ENCODE measurements at regions not wholly inside any gene's neighbourhood (a gene's known extent, or its start where the extent isn't known, plus 50 kb on each side); places are given as distances from the start of the nearest gene placed in this dataset.
"Not testable (repeated sequence)": the region's sequence is repeated elsewhere in the genome, so short reads cannot be mapped to it uniquely, and the experiment has no call there.

GRCh38 chr16:22572331-22573224, 61.9 kb downstream of the NPIPB5 start:
- DNase-seq; intact Hi-C loops (cut with DNase I): not testable (repeated sequence)

- intact Hi-C loops (cut with DNase I); DNase-seq: not testable (repeated sequence)
These were observed 62.5 kb downstream of the NPIPB5 start for GRCh38 chr16:22573225-22573530.

GRCh38 chr16:22576506-22576905, 65.8 kb downstream of the NPIPB5 start:
- peak in 1 of 10 donors; percentile 67 for DNase-seq

GRCh38 chr16:22583195-22583594, 72.5 kb downstream of the NPIPB5 start:
- intact Hi-C loops (cut with DNase I) = not testable (repeated sequence)
- DNase-seq = peak in 1 of 10 donors; percentile 59

More at GRCh38 chr16:22576506-22576905, 65.8 kb downstream of the NPIPB5 start:
- intact Hi-C loops (cut with DNase I) = not testable (repeated sequence)

- intact Hi-C loops (cut with DNase I); DNase-seq: not testable (repeated sequence)
These were observed 73.8 kb downstream of the NPIPB5 start for GRCh38 chr16:22584459-22584858.

- intact Hi-C loops (cut with DNase I); DNase-seq: not testable (repeated sequence)
These were observed 74.2 kb downstream of the NPIPB5 start for GRCh38 chr16:22584941-22585340.

GRCh38 chr16:22585431-22585830, 74.7 kb downstream of the NPIPB5 start:
- DNase-seq; intact Hi-C loops (cut with DNase I): not testable (repeated sequence)

GRCh38 chr16:22586732-22587131, 76.0 kb downstream of the NPIPB5 start:
- DNase-seq; intact Hi-C loops (cut with DNase I): not testable (repeated sequence)

GRCh38 chr16:22589757-22590156, 79.1 kb downstream of the NPIPB5 start:
- DNase-seq = not testable (repeated sequence)

GRCh38 chr16:22596445-22597045, 85.9 kb downstream of the NPIPB5 start:
- not testable (repeated sequence) for DNase-seq

More at GRCh38 chr16:22589757-22590156, 79.1 kb downstream of the NPIPB5 start:
- intact Hi-C loops (cut with DNase I) = not testable (repeated sequence)

GRCh38 chr16:22603744-22604143, 93.1 kb downstream of the NPIPB5 start:
- intact Hi-C loops (cut with DNase I); DNase-seq: not testable (repeated sequence)

More at GRCh38 chr16:22596445-22597045, 85.9 kb downstream of the NPIPB5 start:
- intact Hi-C loops (cut with DNase I) = not testable (repeated sequence)

GRCh38 chr16:22606619-22607018, 95.9 kb downstream of the NPIPB5 start:
- DNase-seq; intact Hi-C loops (cut with DNase I): not testable (repeated sequence)

GRCh38 chr16:22609798-22610197, 99.1 kb downstream of the NPIPB5 start:
- DNase-seq; intact Hi-C loops (cut with DNase I): not testable (repeated sequence)

GRCh38 chr16:22611128-22611527, 100.4 kb downstream of the NPIPB5 start:
- DNase-seq = peak in 1 of 10 donors; percentile 40
- intact Hi-C loops (cut with DNase I) = not testable (repeated sequence)

- DNase-seq = peak in 1 of 10 donors; percentile 66
- intact Hi-C loops (cut with DNase I) = no loop called here
These were observed 103.7 kb downstream of the NPIPB5 start for GRCh38 chr16:22614271-22614947.

- intact Hi-C loops (cut with DNase I) = no loop called here
These were observed 108.2 kb downstream of the NPIPB5 start for GRCh38 chr16:22618842-22619241.

GRCh38 chr16:22621586-22622155, 111.0 kb downstream of the NPIPB5 start:
- intact Hi-C loops (cut with DNase I) = no loop called here
- DNase-seq = no peak

More at GRCh38 chr16:22618842-22619241, 108.2 kb downstream of the NPIPB5 start:
- DNase-seq = no peak

- intact Hi-C loops (cut with DNase I) = no loop called here
- no peak for DNase-seq
These were observed 112.0 kb downstream of the NPIPB5 start for GRCh38 chr16:22622703-22623102.

GRCh38 chr16:22623351-22623781, 112.7 kb downstream of the NPIPB5 start:
- intact Hi-C loops (cut with DNase I) = no loop called here
- no peak for DNase-seq

GRCh38 chr16:22624038-22624799, 113.5 kb downstream of the NPIPB5 start:
- peak in 2 of 10 donors; percentile 45 to 82 for DNase-seq
- intact Hi-C loops (cut with DNase I) = no loop called here

Data from posterior cingulate gyrus (tissue), 11 donors.